SIG-M5 (cell line): ENCODE measurements at regions not wholly inside any gene's neighbourhood (a gene's known extent, or its start where the extent isn't known, plus 50 kb on each side); places are given as distances from the start of the nearest gene placed in this dataset.
"Not testable (repeated sequence)": the region's sequence is repeated elsewhere in the genome, so short reads cannot be mapped to it uniquely, and the experiment has no call there.

ENCODE experiments used
- DNase-seq: peaks from one replicate; lab custom pipeline; 2025; lab: John Stamatoyannopoulos, UW

DNA sequence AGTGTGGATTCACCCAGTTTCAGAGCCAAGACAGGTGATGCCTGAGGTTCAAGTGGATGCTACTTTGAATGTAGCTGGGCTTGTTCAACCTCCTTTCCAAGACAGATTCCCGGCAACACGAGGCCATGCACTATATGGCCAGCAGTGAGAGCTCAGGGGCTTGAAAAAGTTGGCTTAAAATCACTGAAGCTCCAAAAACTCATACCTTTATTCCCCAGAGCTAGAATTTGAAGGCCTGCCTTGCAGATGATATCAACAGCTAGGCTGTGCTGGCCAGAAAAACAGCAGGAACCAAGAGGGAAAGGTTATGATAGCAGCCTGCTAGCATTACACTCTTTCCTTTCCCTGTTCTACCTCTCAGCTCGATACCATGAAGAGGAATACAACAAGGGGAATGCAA lies 120.2 kb upstream of the DAB2 start:
- no peak for DNase-seq

DNA sequence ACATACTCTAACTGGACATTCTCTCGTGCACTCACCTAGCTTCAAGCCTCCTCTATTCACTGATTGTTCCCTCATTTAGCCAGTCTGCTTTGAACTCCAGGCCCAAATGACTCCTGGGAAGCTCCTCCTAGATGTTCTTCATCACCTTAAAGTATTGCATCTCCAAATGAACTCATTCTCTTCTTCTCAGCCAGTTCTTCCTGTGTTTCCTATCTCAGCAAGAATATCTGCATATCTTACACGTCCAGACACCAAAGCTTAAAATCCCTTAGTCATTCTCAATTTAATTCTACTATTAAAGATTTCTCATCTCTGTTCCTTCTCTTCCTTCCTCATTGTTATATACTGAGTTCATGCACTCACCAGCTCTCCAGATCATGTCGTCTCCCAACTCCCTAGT lies 118.6 kb upstream of the DAB2 start:
- no peak for DNase-seq

DNA sequence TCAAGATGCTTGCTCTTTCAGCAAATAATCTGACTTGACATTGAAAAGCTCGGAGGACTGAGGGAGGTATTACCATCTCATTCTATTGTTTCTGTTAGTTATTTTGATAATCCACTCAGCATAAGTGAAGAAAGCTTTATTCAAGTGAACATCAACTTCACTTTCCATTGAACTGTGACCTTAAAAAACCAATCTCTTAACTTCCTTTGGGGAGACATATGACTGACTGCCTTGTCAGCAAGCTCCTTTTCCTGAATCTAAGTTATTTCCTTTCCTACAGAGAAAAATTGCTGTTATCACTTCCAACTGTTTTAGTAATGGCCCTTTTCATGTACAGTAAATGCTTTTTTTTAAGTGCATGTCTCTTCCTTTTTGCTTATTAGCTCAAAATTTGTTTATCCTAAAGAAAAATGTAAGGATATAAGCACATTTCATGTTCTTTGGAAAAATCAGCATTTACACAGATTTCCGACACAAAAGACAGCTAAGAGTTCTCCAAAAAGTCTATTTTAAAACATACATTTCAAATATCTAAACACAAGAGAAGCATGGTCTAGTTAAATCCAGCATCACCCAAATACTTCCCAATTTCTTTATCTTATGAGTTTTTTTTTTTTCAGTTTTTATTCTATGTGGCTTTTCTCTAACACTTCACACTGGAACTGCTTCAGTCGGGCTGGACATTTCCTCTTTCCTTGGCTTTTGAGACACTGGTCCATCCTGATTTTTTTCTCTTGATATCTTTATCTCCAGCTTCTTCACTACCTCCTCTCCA lies 117.9 kb upstream of the DAB2 start:
- DNase-seq = no peak

DNA sequence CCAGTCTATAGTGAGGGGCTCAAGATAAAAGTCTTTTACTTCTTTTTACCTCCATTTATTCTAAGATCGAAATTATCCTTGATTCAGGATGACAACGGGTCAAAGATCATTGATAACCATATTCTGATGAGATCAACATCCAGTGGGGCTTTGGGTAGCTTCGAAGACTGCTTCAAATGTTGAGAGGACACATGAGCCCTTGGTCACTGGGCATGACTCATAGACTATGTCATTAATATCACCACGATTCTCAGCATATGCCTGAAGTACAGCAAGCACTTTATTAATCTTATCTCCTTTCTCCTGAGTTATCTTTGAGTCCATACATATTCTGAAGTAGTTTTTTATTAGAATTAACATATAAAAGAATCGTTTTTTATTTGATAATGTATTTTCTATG lies 117.1 kb upstream of the DAB2 start:
- no peak for DNase-seq

DNA sequence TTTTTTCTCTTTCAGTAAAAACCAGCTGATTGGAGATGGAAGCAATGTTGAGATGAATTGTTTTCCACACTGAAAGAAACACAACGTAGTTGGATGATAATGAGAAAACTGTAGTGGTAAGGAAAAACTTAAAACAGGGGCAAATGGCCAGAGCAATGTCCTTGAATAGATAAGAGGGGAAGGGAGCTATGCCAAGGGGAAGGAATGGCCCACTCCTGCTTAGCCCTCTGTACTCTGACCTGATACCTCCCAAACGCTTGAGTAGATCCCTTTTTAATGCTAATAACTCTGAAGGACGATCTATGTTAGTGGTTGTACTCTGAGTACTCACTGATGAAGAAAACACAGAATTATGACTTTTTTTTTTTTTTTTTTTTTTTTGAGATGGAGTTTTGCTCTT lies 114.7 kb upstream of the DAB2 start:
- no peak for DNase-seq

DNA sequence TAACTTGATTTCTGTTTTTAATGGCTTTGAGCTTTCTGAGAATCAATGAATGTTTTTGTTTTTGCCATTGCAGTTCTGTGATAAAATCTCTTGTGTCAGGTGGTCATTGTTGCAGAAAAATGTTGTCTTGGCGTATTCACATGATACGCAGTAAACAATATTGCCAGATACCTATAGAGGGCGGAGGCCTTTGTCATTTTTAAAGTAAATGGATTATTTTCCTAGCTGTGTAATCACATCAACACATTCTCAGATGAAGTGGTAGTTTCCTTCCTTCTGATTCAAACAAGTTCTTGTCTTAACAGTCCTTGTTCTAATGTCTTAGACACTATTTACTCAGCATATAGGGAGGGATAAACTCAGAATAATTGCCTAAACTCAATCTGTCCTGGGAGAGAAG lies 109.9 kb upstream of the DAB2 start:
- no peak for DNase-seq

DNA sequence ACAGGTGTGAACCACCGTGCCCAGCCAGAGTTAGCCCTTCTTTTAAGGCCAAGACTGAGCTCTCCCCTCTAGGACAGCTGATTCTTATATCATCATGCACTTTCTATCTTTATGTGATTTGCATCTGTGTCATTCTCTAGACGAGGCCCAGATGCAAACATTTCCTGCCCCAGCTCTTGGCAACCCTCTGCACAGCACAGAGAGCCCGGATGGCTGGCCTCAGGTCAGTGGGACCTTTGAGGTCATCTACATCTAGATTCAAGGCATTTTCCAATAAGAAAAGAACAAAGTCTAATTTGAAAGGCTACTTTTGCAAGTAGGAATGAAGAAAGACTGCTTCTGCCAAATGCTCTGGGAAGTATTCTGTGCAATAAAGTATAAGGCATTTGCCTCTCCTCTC lies 109.0 kb upstream of the DAB2 start:
- no peak for DNase-seq

DNA sequence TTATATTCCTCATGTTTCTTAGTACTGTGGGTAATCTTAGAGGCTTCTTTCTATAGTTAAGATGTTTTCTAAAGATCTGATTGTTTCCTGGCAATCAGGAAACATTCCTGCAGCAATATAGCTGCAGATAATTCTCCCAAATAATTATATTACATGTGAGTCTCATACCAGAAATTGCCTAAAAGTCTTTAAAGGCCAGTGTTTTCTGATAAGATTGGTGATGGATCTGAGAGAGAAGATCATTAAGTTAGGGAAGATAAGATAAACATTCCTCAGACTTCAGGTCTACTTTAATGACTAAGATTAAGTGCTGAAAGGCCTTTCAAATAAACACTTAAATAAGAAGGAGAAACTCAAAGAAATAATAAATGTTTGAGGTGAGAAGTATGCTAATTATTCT lies 107.7 kb upstream of the DAB2 start:
- DNase-seq = no peak

DNA sequence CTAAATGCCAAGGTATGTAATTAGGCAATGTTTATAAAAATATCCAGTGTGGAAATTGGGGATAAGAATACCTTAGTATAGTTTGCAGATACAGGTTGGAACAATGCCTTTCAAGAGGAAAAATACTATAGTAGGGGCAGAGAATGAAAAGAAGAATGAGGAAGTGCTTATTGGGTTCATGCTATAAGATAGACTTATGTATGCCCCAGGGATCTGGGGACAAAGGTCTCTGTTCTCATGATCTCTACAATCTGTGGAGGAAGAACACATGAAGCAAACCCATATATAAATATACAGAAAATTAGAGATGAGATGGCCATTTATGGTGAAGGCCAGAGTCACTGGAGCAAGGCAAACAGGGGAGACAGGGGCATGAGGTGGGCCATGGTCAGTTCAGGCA lies 106.5 kb upstream of the DAB2 start:
- no peak for DNase-seq

DNA sequence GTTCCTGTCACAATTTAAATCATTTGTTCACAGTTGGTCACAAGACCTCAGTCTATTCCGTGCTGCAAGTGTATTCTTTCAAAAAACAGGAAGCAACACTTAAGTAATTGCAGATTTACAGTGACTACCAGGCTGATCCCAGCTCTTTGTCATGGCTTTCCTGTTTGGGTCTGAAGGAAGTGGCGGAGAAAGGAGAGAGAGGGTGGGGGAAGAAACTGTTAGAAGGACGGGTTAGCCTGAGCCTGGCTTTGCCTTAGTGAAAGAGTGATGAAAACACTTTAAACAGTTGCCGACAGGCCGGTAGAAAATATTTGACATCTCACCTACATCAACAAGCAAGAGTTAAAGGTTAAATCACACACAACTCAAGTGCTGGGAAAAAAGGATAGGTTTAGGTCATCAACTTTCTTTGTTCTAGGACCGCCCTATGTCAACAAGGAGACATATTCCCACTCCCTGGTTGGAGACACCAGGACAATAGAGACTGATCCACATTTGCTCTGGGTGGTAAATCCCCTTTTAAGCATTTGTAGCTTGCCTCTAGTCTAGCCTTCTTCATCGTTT lies 102.2 kb upstream of the DAB2 start:
- DNase-seq = peak; percentile 37

DNA sequence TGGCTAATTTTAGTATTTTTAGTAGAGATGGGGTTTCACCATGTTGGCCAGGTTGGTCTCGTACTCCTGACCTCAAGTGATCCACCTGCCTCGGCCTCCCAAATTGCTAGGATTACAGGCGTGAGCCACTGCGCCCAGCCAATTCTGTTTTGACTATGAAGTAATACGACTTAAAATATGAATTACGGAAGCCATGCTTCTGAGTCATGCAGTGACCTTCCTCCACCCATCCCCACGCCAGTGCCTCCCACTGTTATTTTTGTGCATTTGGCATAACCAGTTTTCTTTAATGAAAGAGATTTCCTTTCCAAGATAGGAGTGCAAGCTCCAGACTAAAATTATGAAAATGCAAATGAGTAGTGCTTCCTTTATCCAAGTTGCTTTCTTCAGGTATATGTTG lies 101.0 kb upstream of the DAB2 start:
- not testable (repeated sequence) for DNase-seq

DNA sequence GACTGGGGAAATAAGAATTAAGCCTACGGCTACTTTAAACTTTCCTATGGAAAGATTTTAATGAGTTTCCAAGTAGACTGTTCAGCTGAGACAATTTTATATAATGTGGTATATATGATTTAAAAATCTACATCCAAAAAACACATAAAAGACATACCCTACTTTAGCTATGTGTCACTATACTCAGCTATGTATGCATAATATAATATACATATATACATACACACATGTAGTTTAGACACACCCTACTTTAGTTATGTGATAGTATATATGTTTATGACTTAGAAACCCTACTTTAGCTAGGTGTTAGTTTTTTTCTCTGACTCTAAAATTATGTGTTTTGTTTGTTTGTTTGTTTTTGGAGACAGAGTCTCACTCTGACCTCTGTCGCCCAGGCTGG lies 100.5 kb upstream of the DAB2 start:
- no peak for DNase-seq

DNA sequence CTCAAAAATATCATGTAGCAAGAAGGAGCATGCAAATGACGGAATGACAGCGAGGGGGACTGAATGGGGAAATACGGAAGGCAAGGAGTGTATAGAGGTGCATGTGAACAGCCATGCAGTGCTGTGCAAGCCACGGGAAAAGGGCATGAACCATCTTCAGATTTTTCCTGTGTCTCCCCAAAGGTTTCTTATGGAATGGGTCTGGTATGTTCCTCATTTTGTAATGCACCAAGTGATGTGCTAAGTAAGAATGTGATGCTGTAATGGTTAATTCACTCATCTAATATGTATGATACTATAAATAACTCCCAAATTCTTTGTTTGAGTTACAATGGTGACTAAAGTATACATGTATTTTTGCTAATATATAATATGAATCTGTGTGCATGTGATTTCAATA lies 99.0 kb upstream of the DAB2 start:
- DNase-seq = no peak

DNA sequence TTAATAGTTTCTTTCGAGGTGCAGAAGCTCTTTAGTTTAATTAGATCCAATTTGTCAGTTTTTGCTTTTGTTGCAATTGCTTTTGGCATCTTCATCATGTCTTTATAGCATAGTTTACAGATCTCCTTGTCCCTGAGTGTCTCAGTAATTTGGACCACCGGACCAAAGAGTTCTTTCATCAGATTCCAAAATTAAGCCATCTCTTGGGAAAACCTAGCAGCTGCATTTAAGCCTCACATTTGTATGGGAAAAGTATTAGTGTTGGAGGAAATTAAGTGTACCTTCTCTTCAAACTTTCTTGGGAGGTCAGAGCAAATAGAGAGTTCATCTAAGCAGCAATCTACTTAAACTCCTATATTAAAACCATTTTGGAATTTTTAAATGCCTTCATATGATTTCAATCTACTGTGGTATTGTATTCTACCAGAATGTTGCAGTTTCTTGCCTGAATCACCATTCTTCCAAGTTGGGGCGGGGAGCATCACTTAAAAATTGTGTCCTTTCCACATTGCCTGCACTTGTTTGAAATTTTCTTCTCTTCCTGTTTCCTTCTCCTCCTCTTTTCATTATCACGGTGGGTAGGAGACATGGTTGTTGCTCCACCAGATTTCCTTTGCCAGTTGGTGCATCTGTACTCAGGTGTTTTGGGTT lies 97.3 kb upstream of the DAB2 start:
- no peak for DNase-seq

DNA sequence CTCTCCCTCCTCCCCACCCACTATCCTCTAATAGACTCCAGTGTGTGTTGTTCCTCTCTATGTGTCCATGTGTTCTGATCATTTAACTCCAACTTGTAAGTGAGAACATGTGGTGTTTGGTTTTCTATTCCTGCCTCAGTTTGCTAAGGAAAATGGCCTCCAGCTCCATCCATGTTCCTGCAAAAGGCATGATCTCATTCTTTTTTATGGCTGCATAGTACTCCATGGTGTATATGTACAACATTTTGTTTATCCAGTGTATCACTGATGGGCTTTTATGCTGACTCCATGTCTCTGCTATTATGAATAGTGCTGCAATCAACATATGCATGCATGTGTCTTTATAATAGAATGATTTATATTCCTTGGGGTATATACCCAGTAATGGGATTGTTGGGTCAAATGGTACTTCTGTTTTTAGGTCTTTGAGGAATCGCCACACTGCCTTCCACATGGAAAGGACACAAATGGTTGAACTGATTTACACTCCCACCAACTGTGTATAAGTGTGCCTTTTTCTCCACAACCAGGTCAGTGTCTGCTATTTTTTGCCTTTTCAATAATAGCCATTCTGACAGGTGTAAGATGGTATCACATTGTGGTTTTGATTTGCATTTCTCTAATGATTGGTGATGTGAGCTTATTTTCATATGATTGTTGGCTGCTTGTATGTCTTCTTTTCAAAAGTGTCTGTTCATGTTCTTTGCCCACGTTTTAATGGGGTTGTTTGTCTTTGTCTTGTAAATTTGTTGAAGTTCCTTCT lies 96.5 kb upstream of the DAB2 start:
- no peak for DNase-seq

DNA sequence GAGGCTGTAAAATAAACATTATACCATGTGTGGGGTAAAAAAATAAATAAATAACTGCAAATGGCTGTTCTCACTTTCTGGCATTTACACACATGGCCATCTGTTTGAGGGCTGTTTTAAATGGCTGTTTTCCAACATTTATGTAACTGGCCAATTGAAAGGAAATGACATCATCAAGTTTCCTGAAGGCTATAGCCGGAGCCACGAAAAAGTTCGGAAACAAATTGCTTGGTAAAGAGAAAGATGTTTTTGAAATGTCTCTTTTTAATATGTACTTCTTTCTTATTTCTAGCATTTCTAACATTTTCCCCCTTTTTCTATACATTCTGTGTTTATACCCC lies 95.4 kb upstream of the DAB2 start:
- no peak for DNase-seq

DNA sequence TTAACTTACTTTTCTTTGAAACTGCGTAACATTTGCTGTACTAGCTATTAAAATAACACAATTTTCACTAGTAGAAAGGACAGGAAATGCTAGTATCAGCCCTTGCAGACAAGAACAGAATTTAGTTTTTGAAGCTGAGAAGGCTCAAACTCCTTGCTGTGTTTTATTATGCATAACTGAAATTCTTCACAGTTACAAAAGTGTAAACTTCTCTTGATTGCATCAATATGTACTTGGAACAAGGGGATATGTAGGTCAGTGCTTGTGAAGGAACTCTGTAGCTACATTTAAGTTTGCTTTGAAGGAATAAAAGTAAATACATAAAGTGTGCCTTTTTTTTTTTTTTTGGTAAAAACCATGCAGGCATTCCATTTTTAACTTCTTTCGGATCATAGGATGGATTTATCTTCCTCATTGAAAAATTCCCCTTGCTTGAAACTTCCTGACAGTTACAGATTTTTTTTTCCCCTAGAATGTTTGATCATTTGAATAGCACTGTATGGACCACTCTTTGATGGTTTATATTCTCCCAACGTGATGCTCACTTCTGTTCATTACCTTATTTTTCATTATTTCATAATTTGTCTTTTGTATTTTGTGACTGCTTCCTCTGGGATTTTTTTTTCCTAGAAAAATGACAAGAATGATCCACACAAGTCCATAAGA lies 94.9 kb upstream of the DAB2 start:
- no peak for DNase-seq

DNA sequence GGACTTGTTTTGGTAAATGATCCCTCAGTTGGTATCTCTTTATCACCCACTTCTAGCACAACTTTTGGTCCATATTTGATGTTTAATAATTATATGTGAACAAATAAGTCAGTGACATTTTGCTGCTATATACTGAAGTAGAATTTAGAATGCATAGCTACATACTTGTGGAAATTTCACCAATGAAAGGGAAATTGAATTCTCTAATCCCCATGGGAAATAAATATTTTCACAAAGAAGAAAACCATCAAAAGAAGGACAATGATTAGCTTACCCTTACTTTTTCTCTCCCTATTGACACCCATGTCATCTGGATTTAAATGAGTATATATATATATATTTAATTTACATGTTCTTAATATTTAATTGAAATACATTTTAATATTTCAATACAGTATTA lies 94.3 kb upstream of the DAB2 start:
- DNase-seq = no peak

DNA sequence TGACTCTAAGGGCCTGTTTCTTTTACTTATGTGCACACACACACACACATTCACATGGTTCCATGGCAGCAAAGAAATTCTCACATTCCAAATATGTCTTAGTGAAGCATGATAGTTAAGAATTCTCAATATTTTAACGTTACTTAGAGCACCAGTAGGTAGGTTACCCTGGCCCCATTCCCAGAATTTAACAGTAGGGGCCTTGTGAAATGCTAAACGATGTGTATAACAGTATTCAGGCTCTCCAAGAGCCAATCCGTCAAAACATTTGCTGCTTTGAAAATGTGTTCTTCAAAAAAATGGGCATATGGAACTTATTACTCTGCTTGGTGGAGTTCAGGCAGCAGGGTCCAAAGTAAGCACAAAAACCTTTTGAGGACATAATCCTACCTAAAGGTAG lies 93.7 kb upstream of the DAB2 start:
- DNase-seq = no peak

DNA sequence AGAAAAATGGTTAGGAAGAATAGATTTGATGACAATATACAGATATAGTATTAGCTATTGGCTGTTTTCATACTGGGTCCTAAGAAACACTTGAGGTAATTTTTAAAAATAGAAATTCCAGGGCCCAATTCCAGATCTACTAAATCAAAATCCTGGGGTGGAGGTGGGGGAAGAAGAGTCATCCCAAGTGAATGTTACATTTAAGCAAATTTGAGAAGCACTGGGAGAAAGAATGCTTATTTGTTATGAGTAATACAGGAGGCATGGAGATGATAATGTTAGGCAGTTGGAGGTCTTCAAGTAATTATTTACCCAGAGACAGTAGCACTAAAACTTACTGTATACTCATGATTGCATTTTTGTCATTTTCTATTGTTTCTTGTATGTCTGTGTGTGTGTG lies 93.0 kb upstream of the DAB2 start:
- no peak for DNase-seq

DNA sequence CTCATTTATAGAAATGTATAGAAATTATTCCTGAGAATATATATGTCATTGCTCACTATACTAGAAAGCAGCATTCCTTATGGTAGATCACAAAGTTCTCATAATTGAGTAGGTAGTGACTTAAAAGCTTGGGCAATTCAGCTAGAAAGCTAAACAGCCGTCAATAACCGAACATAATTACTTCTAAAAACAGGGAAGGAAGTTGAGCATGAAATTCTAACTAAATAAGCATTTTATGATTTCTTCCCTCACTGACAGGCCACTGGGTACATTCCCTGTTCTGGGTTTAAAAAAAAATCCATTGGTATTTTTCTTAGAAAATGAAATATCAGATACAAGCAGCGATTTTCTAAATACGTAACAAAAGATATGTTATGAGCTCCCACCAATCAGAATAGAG lies 91.1 kb upstream of the DAB2 start:
- no peak for DNase-seq

DNA sequence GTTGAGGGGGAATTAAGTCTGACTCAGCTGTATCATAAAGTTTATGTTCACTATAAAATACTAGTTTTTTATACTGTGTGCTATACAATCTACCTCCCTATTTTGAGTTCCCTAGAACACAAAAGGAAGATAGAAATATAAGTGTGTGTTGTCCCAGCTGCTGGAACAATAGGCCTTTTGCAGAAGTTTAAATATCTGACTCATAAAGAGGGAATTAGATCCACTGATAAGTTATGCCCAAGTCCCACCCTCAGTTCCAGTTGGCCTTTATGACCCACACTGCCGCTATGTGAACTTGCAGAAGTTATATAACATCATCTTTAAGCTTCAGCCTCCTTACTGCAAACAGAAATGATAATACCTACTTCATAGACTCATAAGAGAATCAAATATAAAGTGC lies 88.5 kb upstream of the DAB2 start:
- no peak for DNase-seq

DNA sequence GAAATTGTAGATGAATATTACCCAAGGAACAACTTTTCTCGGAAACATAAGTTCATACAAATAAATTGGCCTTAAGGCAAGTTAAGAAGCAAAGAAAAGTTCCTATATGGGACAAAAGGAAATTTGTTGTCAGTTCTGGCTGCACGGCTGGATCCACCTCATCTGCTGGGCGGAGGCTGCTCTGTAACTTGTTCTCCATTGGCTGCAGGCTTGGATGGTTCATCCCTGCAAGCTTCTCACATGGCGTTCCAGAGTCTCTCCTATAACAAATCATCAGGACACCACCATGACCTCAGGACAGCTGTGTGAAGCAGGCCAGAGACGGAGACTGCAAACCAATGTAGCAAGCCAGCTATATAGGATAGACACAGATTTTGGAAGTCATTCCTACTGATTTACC lies 81.4 kb upstream of the DAB2 start:
- DNase-seq = no peak
